NCI-H1694 (cell line): ENCODE measurements at regions not wholly inside any gene's neighbourhood (a gene's known extent, or its start where the extent isn't known, plus 50 kb on each side); places are given as distances from the start of the nearest gene placed in this dataset.
"Not testable (repeated sequence)": the region's sequence is repeated elsewhere in the genome, so short reads cannot be mapped to it uniquely, and the experiment has no call there.

ENCODE experiments used
- DNase-seq: peaks from one replicate; lab custom pipeline; 2025; lab: John Stamatoyannopoulos, UW

GRCh38 chr5:101364469-101364868 lies 461.4 kb upstream of the ST8SIA4 start:
- no peak for DNase-seq

DNA sequence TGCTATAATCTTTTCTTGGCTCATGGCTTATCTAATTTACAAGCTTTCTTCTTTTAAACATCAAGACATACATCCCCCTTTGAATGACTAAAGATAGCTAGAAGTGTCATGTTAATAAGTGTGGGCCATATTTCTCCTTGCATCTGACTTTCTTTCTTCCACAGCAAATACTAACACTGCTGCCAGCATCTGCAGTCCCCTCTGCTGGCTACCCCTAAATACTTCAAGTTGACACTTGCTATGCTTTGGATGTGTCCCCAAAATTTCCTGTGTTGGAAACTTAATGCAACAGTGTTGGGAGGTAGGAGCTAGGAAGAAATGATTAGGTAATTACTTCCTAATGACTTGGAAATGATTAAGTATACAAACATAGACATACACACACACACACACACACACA lies 459.0 kb upstream of the ST8SIA4 start:
- no peak for DNase-seq

DNA sequence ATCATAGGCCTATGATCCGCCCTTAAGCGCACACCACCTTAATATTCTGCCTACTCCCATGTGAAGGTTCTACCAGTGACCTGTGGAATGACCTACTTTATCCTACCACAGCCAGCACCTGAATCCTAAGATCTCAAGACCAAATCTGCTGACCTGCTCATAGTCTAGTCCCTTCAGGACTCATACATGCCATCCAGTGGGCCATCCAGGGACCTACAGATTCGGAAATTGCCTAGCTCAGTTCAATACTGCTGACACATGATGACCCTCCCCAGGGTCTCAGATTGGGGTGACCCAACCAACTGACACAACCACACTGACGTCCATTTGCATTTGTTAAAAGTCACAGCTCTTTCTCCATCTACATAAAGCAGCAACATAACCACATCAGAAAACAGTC lies 443.8 kb upstream of the ST8SIA4 start:
- no peak for DNase-seq

- no peak for DNase-seq
These were observed 443.4 kb upstream of the ST8SIA4 start for GRCh38 chr5:101346447-101346846.

DNA sequence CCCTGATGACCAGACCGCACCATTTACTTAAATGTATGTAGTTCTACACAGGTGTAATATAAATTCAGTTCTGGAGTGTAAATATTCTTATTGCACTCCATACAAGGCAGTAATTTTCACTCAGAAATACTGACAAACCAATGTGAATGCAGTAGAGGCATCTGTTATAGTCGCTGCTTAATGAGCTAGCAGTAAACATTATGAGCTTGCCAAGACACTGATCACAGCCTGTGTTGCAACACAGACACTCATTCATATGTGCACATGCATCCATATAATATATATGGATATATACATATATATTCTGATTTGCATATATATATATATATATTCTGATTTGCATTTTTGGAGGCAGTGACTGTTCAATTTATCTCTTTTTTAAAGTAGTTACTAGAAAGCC lies 435.1 kb upstream of the ST8SIA4 start:
- DNase-seq, result peak; percentile 47

GRCh38 chr5:101327816-101328215 lies 424.7 kb upstream of the ST8SIA4 start:
- no peak for DNase-seq

GRCh38 chr5:101326766-101327165 lies 423.7 kb upstream of the ST8SIA4 start:
- no peak for DNase-seq

DNA sequence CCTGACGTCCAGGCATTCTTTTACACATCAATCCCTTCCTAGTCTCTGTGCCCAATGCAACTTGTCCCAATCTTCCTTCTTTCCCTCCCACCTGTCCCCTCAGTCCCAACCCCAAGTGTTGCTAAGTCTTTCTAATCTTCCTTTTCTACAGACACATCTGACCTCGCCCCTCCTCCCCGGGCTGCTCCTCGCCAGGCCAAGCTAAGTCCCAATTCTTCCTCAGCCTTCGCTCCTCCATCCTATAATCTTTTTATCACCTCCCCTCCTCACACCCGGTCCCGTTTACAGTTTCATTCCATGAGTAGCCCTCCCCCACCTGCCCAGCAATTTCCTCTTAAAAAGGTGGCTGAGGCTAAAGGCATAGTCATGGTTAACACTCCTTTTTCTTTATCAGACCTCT lies 413.3 kb upstream of the ST8SIA4 start:
- DNase-seq, result not testable (repeated sequence)

GRCh38 chr5:101306391-101307137 lies 403.5 kb upstream of the ST8SIA4 start:
- peak; percentile 48 for DNase-seq

DNA sequence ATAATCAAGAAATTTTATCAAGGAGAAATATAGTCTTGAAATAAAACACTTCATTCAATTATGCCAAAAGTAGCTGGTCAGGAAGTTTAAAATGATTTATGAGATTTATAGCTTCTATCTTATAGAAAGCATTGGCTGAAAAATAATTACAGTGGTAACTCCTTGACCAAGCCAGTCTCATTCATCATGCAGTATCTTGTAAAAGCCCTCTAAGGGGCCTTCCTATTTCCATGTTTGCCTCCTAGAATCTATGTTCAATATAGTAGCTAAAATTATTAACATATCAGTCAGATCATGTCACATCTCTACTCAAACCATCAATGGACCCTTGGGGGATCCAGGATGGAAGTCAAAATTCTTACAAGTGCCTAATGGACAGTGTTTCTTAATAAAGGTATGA lies 393.4 kb upstream of the ST8SIA4 start:
- DNase-seq, result no peak

GRCh38 chr5:101292199-101292598 lies 389.1 kb upstream of the ST8SIA4 start:
- DNase-seq, result no peak

DNA sequence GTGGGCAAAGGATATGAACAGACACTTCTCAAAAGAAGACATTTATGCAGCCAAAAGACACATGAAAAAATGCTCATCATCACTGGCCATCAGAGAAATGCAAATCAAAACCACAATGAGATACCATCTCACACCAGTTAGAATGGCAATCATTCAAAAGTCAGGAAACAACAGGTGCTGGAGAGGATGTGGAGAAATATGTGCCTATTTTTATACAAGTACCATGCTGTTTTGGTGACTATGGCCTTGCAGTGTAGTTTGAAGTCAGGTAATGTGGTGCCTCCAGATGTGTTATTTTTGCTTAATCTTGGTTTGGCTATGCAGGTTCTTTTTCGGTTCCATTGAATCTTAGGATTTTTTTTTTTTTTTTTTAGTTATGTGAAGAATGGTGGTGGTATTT lies 387.7 kb upstream of the ST8SIA4 start:
- not testable (repeated sequence) for DNase-seq

DNA sequence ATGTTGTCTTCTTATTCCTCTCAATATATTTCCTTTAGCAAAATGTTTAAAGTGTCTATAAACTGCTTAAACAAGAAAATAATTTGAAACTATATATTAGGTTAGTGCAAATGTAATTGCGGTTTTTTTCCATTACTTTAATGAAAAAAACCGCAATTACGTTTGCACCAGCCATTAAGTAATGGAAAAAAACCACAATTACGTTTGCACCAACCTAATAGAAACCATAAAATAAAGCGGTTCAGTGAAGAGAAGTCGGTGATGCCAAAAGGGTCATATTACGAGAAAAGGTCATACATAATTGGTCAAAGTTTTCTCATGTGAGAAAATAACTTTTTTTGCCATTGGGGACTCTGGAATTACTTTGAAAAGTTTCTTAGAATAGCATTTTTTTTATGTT lies 385.6 kb upstream of the ST8SIA4 start:
- no peak for DNase-seq

- no peak for DNase-seq
These were observed 381.8 kb upstream of the ST8SIA4 start for GRCh38 chr5:101284736-101285375.

- not testable (repeated sequence) for DNase-seq
These were observed 380.9 kb upstream of the ST8SIA4 start for GRCh38 chr5:101283938-101284337.

DNA sequence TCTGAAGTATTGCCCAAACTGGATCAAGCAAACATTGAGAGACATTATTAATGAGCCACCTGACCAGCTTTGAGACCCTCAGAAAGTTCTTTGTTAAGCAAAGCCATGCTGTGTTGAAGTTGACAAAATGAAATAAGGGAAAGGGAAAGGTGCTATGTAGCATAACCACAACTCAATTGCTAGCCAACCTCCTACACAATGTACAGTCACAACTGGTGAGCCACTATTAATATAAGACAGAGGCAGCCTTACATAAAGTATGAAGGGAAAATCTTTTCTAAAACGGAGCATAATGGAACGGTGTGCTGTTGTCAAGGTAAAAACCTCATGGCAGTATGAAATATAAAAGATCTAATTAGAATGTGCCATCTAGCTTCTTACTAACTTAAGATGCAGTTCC lies 375.8 kb upstream of the ST8SIA4 start:
- no peak for DNase-seq

DNA sequence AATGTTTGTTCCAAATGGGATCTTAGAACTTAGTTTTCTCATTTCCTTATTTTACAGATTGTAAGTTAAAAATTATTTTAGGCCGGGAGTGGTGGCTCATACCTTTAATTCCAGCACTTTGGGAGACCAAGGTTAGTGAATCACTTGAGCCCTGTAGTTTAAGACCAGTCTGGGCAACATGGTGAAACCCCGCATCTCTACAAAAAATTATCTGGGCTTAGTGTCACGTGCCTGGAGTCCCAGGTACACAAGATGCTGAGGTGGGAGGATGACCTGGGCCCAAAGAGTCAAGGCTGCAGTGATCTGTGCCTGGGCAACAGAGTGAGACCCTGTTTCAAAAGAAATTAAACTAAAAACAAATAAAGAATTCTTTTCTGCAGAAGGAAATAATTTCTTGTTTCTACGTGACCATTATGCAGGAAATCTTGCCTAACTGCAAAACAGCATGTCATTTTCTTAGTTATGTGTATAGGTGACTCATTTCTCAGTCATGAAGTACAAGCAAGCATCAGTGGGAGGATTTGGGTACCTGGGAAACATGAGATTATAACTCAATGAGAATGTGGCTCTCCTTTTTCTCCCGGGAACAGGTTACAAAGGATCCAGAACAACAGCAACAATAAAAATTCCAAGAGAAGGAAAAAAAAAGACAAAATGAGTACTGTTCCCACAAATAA lies 375.1 kb upstream of the ST8SIA4 start:
- DNase-seq, result no peak

GRCh38 chr5:101271945-101272344 lies 368.9 kb upstream of the ST8SIA4 start:
- DNase-seq, result no peak

DNA sequence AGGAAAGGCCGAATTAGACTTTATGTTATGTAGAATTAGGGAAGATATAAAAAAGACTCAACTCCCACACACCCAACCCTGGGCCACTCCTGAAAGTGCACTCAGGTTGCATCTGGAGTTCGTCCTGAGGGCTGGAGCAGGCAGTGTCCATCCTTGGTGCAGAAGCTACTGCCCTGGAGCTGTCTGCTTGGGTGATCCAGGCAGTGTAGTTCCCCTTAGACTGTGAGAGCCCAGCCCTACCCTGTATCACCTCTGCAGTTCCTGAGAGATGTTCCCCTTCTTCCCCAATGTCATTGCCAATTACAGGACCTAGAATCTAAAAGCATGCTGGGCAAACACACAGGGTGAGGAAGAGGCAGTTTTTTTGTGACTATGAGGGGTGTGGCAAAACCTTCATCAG lies 368.3 kb upstream of the ST8SIA4 start:
- DNase-seq, result no peak

DNA sequence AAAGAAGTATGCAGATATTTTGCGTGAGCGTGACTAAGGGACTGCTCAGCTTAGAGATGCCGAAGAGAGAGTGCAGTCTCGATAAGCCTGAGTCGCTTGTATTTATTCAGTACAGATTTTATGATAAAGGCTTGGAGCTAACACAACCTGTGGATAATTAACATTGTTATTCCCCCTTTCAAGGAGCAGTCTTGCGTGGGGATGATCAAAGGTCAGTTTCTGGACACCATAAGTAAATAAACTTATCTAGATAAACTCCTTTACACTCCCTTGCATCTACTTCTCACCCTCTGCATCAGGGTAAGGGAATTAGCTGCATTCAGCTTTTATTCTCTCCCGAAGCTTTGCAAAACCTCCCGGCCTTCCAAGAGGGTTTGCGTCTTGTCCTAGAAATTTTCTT lies 357.8 kb upstream of the ST8SIA4 start:
- no peak for DNase-seq

GRCh38 chr5:101253096-101253495 lies 350.0 kb upstream of the ST8SIA4 start:
- no peak for DNase-seq

DNA sequence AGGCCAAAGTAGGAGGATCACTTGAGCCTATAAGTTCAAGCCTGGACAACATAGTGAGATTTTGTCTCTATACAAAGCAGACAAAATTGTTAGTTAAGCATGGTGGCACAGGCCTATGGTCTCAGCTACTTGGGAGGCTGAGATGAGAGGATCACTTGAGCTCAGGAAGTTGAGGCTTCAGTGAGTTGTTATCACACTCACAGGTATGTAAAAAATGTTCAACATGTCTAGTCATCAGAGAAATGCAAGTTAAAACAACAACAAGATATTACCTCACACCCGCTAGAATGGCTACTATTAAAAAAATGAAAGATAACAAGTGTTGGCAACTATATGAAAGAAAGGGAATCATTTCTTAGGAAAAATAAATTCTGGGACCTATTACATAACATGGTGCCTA lies 341.5 kb upstream of the ST8SIA4 start:
- no peak for DNase-seq

GRCh38 chr5:101212942-101213514 lies 309.9 kb upstream of the ST8SIA4 start:
- no peak for DNase-seq
